ENCODE measurements at regions not wholly inside any gene's neighbourhood (a gene's known extent, or its start where the extent isn't known, plus 50 kb on each side); places are given as distances from the start of the nearest gene placed in this dataset.
"Not testable (repeated sequence)": the region's sequence is repeated elsewhere in the genome, so short reads cannot be mapped to it uniquely, and the experiment has no call there.

DNA sequence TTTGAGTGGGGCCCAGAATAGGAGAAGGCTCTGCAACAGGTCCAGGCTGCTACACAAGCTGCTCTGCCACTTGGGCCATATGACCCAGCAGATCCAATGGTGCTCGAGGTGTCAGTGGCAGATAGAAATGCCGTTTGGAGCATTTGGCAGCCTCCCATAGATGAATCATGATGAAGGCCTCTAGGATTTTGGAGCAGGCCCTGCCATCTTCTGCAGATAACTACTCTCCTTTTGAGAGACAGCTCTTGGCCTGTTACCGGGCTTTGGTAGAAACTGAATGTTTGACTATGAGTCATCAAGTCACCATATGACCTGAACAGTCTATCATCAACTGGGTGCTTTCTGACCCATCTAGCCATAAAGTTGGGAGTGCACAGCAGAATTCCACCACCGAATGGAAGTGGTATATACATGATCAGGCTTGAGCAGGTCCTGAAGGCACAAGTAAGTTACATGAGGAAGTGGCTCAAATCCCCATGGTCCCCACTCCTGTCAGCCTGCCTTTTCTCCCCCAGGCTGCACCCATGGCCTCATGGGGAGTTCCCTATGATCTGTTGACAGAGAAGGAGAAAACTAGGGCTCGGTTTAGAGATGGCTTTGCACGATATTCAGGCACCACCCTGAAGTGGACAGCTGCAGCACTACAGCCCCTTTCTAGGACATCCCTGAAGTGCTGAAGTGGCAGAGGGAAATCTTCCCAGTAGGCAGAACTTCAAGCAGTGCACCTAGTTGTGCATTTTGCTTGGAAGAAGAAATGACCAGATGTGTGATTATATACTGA lies 971.4 kb downstream of the MCTP2 start:
- no peak for DNase-seq

DNA sequence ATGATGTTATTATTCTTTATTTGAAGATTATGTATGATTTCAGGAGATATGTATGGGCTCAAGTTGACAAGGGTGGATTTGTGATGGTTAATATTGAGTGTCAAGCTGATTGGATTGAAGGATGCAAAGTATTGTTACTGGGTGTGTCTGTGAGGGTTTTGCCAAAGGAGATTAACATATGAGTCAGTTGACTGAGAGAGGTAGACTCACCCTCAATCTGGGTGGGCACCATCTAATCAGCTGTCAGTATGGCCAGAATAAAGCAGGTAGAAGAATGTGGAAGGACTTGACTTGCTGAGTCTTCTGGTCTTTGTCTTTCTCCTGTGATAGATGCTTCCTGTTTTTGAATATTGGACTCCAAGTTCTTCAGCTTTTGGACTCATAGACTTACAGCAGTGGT lies 973.7 kb downstream of the MCTP2 start:
- DNase-seq, result no peak

DNA sequence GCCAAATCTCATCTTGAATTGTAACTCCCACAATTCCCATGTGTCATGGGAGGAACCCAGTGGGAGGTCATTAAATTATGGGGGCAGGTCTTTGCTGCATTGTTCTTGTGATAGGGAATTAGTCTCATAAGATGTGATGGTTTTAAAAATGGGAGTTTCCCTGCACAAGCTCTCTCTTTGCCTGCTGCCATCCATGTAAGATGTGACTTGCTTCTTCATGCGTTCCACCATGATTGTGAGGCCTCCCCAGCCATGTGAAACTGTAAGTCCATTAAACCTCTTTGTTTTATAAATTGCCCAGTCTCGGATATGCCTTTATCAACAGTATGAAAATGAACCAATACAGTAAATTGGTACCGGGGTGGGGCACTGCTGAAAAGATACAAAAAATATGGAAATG lies 974.5 kb downstream of the MCTP2 start:
- DNase-seq, result not testable (repeated sequence)

DNA sequence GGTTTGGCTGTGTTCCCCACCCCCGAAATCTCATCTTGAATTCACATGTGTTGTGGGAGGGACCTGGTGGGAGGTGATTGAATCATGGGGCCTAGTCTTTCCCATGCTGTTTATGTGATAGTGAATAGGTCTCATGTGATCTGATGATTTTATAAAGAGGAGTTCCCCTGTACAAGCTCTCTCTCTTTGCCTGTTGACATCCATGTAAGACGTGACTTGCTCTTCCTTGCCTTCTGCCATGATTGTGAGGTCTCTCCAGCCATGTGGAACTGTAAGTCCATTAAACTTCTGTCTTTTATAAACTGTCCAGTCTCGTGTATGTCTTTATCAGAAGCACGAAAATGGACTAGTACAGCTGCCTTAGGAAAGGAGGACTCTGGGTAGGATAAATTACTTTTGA lies 976.7 kb downstream of the MCTP2 start:
- DNase-seq, result no peak

DNA sequence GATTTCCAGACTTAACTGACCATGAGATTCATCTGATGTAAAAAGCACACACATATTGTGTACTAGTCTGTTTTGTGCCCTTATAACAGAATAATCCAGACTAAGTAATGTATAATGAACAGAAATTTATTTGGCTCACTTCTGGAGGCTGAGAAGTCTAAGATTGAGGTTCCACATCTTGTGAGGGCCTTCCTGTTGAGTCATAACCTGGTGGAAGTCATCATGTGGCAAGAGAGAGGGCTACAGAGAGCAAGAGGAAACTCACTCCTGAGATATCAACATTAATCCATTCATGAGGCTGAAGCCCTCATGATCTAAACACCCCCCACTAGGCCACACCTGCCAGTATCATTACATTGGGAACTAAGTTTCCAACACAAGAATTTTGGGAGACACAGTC lies 977.6 kb downstream of the MCTP2 start:
- no peak for DNase-seq

DNA sequence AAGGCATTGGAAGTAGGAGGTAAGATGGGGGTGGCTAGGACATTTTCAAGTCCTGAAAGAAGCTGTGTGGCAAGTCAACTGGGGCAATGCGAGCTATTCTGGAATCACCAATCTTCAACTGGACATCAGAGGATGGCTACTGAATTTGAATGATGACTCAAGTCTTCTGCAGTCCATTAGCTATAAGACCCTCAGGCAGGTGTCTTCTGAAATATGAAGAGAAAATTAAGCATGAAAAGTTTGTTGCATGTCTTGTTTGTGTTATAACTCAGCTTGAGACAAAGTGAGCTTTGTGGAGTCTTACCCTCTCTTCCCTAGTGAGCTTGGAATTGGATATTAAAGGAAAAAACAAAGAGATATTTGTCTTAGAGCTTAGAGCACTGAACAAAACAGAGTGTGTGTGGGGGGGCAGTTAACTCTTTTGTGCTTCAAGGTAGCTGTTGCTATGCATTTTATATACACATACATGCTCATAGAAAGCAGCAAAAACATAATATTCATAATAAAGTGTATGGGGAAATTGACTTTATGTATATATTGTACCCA lies 979.1 kb downstream of the MCTP2 start:
- DNase-seq, result no peak

DNA sequence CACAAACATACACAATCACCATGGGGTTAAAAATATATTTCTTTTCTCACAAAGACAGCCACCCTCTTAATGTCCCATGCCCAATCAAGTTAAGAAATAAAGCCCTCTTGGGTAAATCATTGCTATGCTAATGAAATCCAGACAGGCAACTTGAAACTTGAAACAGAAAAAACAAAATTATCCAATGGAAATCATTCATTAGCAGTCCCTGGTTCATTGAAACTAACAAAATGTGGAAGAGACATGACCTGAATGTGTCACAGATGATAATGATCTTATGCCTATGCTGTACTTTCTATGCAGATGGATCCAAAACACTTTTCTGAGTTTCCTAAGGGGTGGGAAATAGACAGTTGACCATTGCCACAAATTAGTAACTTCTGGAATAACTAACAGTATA lies 983.7 kb downstream of the MCTP2 start:
- DNase-seq, result no peak

DNA sequence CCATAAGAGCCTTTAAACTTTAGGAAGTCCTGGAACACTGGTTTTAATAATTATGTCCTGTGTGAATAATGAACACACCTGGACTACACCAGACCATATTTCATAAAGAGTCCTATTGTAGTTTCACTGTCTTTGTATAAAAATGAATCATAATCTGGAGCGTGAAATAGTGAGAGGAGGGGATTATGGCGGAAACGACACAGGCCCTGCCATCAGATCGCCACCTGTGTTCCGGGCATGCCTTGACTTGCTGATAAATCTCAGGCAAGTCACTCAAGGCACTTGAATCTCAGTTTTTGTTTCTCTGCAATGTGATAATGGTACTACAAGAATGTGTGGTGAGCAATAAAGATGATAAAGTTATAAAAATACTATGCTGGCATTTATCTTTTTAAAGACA lies 995.5 kb downstream of the MCTP2 start:
- no peak for DNase-seq

DNA sequence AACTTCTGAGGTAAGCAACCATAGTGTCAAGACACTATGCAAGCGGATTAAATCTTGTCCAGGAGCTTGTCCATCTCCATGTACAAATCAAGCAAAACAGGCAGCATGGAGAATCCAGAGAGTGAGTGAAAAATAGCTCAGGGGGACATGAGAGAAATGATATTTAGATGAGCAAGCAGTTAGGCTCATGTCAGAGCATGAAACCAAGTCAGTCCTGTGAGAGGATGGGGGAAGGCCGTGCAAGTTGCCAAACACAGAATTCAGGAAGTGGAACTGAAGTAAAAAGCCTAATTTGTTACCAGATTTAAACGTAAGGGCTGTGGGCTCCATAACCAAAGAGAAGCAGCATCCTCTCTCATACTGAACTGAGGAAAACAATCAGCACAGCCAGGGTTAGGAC lies 995.9 kb downstream of the MCTP2 start:
- no peak for DNase-seq

DNA sequence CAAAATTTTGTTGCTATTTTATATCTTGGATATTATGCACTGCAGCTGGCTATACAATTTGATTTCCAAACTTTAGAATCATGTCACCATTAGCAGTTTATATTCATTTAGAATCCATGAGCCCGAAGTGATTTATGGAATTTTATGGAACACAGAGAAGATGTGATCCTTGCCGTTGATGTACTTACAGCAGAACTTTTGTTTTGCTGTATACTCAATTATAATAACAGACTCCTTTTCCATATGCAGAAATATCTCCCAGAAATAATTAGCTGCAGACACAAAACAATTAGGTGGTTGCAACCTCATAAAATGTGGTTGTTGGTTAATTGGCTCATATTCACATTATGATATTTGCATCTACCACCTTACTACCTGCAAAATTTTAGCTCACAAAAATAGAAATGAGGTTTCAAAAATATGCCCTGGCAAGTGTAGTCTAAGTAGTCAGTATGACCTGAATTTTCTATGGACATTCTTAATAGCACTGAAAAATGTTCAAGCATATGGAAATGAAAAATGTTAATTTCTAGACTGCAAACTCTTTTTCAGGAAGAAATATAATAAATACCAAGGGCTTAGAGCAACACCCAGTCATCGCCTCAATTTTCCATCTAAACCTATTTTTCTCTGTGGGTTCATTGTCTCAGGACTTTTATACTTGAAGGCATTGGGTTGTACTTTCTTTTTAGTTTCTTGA lies 997.6 kb downstream of the MCTP2 start:
- DNase-seq, result no peak

DNA sequence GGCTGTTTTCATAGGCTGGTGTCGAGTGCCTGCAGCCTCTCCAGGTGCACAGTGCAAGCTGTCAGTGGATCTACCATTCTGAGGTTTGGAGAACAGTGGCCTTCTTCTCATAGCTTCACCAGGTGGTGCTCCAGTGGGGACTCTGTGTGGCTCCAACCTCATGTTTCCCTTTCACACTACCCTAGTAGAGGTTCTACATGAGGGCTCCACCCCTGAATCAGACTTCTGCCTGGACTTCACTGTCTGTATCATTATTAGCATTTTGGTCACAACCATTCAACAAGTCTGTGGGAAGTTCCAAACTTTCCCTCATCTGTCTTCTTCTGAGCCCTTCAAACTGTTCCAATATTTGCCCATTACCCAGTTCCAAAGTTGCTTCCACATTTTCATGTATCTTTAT lies 1003.7 kb downstream of the MCTP2 start:
- no peak for DNase-seq

DNA sequence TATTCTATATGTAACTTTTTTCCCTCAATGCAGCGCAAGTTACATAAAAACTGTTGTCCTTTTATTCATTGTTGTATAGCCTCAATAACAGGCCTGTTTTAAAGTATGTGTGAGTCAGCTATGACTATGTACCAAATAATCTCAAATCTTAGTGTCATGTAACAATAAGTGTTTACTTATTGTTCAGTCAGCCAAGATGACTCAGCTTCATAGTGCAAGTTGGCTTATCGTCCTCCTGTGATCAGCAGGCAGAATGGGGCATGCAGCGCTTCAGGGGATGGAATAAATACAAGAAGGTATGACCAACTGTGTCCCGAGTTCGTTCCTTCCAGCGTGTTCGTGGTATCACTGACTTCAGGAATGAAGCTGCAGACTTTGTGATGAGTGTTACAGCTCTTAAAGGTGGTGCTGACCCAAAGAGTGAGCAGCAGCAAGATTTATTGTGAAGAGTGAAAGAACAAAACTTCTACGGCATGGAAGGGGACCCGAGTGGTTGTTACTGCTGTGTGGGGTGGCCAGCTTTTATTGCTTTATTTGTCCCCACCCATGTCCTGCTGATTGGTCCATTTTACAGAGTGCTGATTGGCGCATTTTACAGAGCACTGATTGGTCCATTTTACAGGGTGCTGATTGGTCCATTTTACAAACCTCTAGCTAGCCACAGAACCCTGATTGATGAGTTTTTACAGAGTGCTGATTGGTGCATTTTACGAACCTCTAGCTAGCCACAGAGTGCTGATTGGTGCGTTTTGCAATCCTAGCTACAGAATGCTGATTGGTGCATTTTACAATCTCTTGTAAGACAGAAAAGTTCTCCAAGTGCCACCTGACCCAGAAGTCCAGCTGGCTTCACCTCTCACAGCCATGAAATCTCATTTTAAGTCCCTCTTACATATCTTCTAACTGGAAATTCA lies 1016.0 kb downstream of the MCTP2 start:
- DNase-seq, result no peak

DNA sequence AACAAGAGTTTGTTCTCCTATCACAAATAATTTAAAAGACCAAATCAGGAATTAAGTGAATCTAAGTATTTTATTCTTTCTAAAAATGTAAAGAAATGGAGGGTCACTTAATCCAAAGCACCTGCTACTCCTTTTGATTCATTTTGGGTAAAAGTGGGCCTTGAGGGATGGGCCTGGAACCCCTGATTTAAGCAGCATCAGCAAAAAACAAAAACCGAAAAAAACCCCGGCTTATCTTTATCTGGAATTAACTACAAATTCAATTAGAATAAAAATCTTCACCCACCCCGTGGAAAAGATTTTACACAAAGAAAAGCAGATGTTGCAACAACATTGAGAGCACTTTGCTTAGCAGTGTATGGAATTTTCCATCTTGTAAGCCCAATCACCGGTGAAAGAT lies 1018.2 kb downstream of the MCTP2 start:
- DNase-seq, result no peak

DNA sequence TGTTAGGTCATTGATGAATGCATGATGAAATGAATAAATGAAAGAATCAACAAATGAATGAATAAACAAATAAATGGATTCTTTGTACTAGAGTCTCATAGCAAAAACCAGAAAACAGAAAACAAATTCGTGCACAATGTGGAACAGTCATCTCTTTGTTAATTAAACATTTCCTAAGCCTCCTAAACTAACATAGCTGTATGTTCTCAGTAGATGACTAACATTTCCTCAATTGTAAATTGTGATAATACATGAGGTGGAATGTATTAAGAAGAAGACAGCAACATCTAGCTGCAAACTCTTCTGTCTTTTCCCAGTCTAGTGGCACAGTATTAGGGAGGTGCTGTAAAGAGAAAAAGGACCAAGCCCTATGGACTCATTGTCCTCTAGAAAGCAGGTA lies 1021.0 kb downstream of the MCTP2 start:
- no peak for DNase-seq

DNA sequence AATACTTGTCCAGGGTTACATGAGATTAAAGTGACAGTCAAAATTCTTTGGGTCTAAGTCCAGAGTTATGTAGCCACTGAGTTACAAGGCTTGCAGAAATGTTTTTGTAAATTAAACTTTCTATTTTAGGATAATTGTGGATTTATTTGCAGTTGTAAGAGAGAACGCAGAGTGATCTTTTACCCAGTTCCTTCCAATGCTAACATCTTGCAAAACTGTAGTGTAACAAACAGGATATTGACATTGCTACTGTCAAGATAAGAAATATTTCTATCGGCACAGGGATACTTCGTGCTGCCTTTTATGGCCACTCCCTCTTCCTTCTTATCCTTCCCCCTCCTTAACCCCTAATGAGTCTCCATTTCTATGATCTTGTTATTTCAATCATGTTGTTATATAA lies 1022.9 kb downstream of the MCTP2 start:
- no peak for DNase-seq

DNA sequence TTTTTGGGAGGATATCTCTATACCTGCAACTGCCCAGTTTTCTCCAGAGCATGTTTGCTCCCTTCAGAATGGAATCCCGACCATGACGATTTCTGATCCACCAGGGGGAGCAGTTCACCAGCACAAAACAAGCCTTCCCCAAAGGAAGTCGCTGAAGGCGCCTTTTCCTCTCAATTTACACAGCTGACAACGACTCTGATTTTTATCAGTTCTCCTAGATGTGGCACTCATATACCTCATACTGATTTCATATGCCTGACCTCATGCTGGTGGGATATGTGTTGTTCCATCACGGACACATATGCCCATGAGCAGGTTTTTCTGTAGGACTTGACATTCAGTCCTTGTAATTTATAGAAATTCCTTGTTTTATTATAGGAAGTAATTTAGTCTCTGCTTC lies 1028.2 kb downstream of the MCTP2 start:
- peak; percentile 31 for DNase-seq

DNA sequence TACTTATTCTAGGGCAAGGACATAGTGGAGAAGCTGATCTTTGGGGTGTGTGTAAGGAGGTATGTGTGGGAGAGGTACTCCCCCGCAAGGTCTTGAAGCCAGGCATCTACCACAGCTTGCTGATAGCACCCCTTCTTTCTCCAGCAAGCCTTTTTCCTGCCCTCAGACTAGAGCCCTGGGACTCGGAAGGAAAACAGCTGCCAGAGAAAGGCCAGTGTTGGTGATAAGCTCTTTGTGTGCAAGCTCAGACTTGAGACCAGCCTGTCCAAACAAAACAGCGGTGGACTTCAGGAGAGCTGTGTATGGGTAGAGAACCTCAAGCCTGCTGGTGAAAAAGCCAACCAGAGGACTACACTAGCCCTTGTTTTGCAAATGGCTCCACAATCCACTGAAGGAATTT lies 1028.6 kb downstream of the MCTP2 start:
- no peak for DNase-seq

DNA sequence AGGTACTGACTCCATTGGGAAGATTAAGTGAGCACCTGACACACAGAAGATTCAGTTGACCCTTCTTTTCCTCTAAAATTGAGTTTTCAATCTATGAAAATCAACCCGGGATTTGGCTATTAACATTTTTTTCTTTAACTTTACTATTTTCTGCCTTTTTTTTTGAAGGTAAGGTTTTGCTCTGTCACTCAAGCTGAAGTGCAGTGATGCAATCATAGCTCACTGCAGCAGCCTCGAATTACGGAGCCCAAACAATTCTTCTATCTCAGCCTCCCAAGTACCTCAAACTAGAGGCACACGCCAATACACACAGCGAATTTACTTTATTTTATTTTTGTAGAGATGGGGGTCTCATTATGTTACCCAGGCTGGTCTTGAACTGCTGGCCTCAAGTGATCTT lies 1029.5 kb downstream of the MCTP2 start:
- DNase-seq, result no peak

DNA sequence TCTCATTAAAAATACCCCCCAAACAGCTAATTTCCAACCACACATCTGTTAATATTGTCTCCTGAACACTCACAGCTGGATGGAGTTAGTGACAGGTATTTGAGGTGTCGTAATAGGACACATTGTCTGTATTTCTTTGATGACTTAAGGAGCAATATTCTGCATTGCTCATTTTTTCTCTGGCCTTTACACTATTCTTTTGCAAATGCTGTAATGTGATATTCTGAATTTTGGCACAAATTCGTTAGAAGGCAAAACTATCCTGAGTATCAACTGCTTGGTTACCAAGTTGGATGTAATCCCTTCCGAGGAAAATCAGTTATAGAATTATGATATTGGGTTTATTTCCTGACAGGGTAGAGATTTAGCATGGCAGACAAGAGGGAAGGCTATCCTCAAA lies 1030.2 kb downstream of the MCTP2 start:
- DNase-seq, result no peak

DNA sequence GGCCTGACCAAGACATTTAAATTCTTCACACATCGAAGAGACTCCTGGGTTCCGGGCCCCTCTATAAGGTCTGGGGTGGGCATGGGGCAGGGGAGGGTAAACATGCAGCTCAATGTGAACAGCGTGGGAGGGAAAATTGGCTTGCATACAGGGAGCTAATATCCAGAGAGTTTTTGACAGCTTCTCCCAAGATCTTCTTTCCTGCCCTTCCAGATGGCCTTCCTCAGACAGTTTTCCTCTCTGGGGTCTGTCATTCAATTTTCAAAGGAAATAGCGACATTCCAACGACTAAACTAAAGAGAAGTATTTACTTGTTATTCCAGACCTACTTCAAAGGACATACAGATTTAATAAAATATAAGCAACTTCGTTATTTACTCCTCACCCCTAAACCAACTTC lies 1030.6 kb downstream of the MCTP2 start:
- no peak for DNase-seq

DNA sequence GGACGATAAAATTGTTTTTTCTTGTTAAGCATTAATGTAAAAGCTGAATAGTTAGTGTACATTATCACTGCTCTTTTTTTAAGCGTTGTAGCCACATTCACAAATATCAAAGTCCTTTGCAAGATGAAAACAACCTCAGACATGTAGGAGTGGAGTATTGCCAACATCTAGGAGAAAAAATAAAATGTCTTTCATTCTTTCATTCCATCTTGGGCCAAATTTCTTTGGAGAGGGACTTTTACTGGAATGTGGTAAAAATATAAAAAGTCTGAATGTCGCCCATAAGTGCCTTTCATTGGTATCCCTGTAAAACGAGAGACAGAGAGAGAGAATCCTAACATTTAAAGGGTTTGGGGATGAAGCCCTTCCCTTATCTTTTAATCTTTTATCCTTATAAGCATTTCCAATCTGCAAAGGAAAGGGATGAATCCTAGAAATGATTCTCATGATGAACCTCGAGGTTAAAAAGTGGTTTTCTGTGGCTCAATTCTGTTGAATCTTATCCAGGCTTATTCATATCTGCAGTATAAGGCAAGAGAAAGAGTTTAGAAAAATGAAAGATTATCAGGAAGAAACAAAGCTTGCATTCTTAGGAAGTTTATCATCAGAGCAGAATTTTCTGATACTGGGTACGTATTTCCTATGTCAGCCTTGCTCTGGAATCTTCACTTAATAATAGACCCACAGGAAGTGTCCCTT lies 1031.7 kb downstream of the MCTP2 start:
- no peak for DNase-seq

DNA sequence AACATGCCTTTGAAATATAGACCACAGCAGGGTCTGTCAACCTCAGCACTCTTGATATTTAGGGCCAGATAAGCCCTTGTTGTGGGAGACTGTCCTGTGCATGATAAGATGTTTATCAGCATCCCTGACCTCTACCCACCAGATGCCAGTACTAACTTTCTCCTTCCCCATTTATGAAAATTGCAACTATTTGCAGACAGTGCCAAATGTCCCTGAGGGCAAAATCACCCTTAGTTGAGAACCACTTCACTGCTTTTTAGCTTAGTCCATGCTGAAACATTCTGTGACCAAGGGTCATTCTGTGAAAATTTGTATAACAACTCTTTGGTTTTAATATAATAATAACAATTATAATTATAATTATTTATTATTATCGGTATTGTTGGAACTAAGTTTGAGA lies 1032.4 kb downstream of the MCTP2 start:
- DNase-seq, result no peak

All from NCI-H2171 (cell line).